ENCODE measurements at regions not wholly inside any gene's neighbourhood (a gene's known extent, or its start where the extent isn't known, plus 50 kb on each side); places are given as distances from the start of the nearest gene placed in this dataset.

GRCh38 chr18:61107113-61107512 is 226.1 kb upstream of the CDH20 start:
- no peak for DNase-seq

- no peak for DNase-seq
These were observed 224.5 kb upstream of the CDH20 start for GRCh38 chr18:61108706-61109105.

- DNase-seq: no peak
These were observed 209.9 kb upstream of the CDH20 start for GRCh38 chr18:61123309-61123708.

GRCh38 chr18:61127714-61128467 is 205.3 kb upstream of the CDH20 start:
- no peak for DNase-seq

GRCh38 chr18:61129001-61129400 is 204.2 kb upstream of the CDH20 start:
- DNase-seq: no peak

- no peak for DNase-seq
These were observed 201.2 kb upstream of the CDH20 start for GRCh38 chr18:61132031-61132430.

GRCh38 chr18:61133783-61134182 is 199.4 kb upstream of the CDH20 start:
- DNase-seq: no peak

- no peak for DNase-seq
These were observed 196.4 kb upstream of the CDH20 start for GRCh38 chr18:61136711-61137251.

GRCh38 chr18:61141691-61142090 is 191.5 kb upstream of the CDH20 start:
- no peak for DNase-seq

GRCh38 chr18:61148322-61148721 is 184.9 kb upstream of the CDH20 start:
- no peak for DNase-seq

GRCh38 chr18:61149786-61150185 is 183.4 kb upstream of the CDH20 start:
- DNase-seq: no peak

- no peak for DNase-seq
These were observed 179.7 kb upstream of the CDH20 start for GRCh38 chr18:61153571-61153970.

GRCh38 chr18:61154866-61155265 is 178.4 kb upstream of the CDH20 start:
- DNase-seq: no peak

- no peak for DNase-seq
These were observed 177.6 kb upstream of the CDH20 start for GRCh38 chr18:61155586-61155985.

- no peak for DNase-seq
These were observed 175.8 kb upstream of the CDH20 start for GRCh38 chr18:61157451-61157850.

GRCh38 chr18:61159246-61159645 is 174.0 kb upstream of the CDH20 start:
- DNase-seq: no peak

- no peak for DNase-seq
These were observed 168.9 kb upstream of the CDH20 start for GRCh38 chr18:61164321-61164720.

GRCh38 chr18:61167902-61168301 is 165.3 kb upstream of the CDH20 start:
- DNase-seq: no peak

- no peak for DNase-seq
These were observed 163.8 kb upstream of the CDH20 start for GRCh38 chr18:61169386-61169785.

- no peak for DNase-seq
These were observed 160.6 kb upstream of the CDH20 start for GRCh38 chr18:61172624-61173023.

GRCh38 chr18:61173554-61173953 is 159.7 kb upstream of the CDH20 start:
- DNase-seq: no peak

GRCh38 chr18:61183798-61184197 is 149.4 kb upstream of the CDH20 start:
- no peak for DNase-seq

GRCh38 chr18:61187971-61188370 is 145.3 kb upstream of the CDH20 start:
- no peak for DNase-seq

GRCh38 chr18:61189376-61189775 is 143.9 kb upstream of the CDH20 start:
- DNase-seq: no peak

- no peak for DNase-seq
These were observed 138.5 kb upstream of the CDH20 start for GRCh38 chr18:61194726-61195125.

All from DMS 273 treated with DMSO at 0.1 percent for 48 hours (cell line).